HFFc6 (cell line): ENCODE measurements at regions not wholly inside any gene's neighbourhood (a gene's known extent, or its start where the extent isn't known, plus 50 kb on each side); places are given as distances from the start of the nearest gene placed in this dataset.
A peak's percentile ranks its signal among the peaks of the same experiment; 100 is the strongest.

Experiments used
- DNase-seq: peaks from one replicate; pipeline ENCODE4 v3.0.0-alpha.2; 2018
- H3K27ac Mint-ChIP-seq: 2 replicates; pipeline ENCODE4 v1.8.0; 2020; ENCODE audit warnings: mild to moderate bottlenecking, mixed read lengths
- H3K27me3 Mint-ChIP-seq: 2 replicates; pipeline ENCODE4 v1.8.0; 2021; ENCODE audit warnings: mild to moderate bottlenecking, moderate library complexity, mixed read lengths; ENCODE audit not compliant: insufficient read depth
- H3K36me3 Mint-ChIP-seq: 2 replicates; pipeline ENCODE4 v1.8.0; 2021; ENCODE audit warnings: low read depth, mixed read lengths
- H3K4me1 Mint-ChIP-seq: 2 replicates; pipeline ENCODE4 v1.8.0; 2020; ENCODE audit warnings: low read depth, mixed read lengths
- H3K4me3 Mint-ChIP-seq: 2 replicates; pipeline ENCODE4 v1.8.0; 2020; ENCODE audit warnings: mild to moderate bottlenecking, moderate library complexity, mixed read lengths
- H3K9me3 Mint-ChIP-seq: 2 replicates; pipeline ENCODE4 v1.8.0; 2020; ENCODE audit warnings: mild to moderate bottlenecking, mixed read lengths
- CTCF ChIP-seq: fragments of 200-600 bp; sonication (generic); IDR thresholded peaks from 2 replicates; pipeline ENCODE4 v1.5.0; 2021; ENCODE audit warnings: antibody characterized with exemption, mild to moderate bottlenecking

GRCh38 chr13:73299787-73300186, 241.0 kb downstream of the KLF5 start:
- H3K27me3 Mint-ChIP-seq: no peaks in the 10 kb centered on the region
- H3K36me3 Mint-ChIP-seq: no peaks in the 10 kb centered on the region
- H3K27ac Mint-ChIP-seq: peak overlapping the region; percentile 42; the same call in 1 of the 2 replicates
- H3K9me3 Mint-ChIP-seq: no peaks in the 10 kb centered on the region
- TF ChIP-seq CTCF: no peak
- DNase-seq: no peak
- no peak overlapping the region for H3K4me3 Mint-ChIP-seq
- H3K4me1 Mint-ChIP-seq: peaks cover 24% of the 10 kb centered on the region

- no peak for TF ChIP-seq CTCF
- H3K27ac Mint-ChIP-seq: no peak overlapping the region
- no peak for DNase-seq
- no peaks in the 10 kb centered on the region; the same call in 1 of the 2 replicates for H3K4me1 Mint-ChIP-seq
- no peak overlapping the region for H3K4me3 Mint-ChIP-seq
- peaks cover 2% of the 10 kb centered on the region; the same call in 1 of the 2 replicates for H3K27me3 Mint-ChIP-seq
- no peaks in the 10 kb centered on the region for H3K9me3 Mint-ChIP-seq
- H3K36me3 Mint-ChIP-seq: no peaks in the 10 kb centered on the region
These were observed 235.2 kb downstream of the KLF5 start for GRCh38 chr13:73293913-73294523.

GRCh38 chr13:73292127-73292526, 233.3 kb downstream of the KLF5 start:
- Mint-ChIP-seq H3K4me1 (peaks cover 11% of the 10 kb centered on the region; the same call in 1 of the 2 replicates), H3K9me3 (no peaks in the 10 kb centered on the region), H3K27me3 (peaks cover 2% of the 10 kb centered on the region; the same call in 1 of the 2 replicates), H3K4me3 (no peak overlapping the region), H3K27ac (no peak overlapping the region), H3K36me3 (no peaks in the 10 kb centered on the region)
- no peak for TF ChIP-seq CTCF
- DNase-seq: no peak

GRCh38 chr13:73290844-73291243, 232.0 kb downstream of the KLF5 start:
- no peaks in the 10 kb centered on the region for H3K9me3 Mint-ChIP-seq
- no peak for DNase-seq
- no peak for TF ChIP-seq CTCF
- peaks cover 11% of the 10 kb centered on the region; the same call in 1 of the 2 replicates for H3K4me1 Mint-ChIP-seq
- no peaks in the 10 kb centered on the region for H3K36me3 Mint-ChIP-seq
- H3K27ac Mint-ChIP-seq: no peak overlapping the region
- H3K27me3 Mint-ChIP-seq: peaks cover 2% of the 10 kb centered on the region; the same call in 1 of the 2 replicates
- no peak overlapping the region for H3K4me3 Mint-ChIP-seq

GRCh38 chr13:73288596-73288995, 229.8 kb downstream of the KLF5 start:
- Mint-ChIP-seq H3K27me3 (peaks cover 2% of the 10 kb centered on the region; the same call in 1 of the 2 replicates), H3K27ac (no peak overlapping the region), H3K36me3 (no peaks in the 10 kb centered on the region), H3K4me1 (peaks cover 11% of the 10 kb centered on the region; the same call in 1 of the 2 replicates), H3K4me3 (no peak overlapping the region), H3K9me3 (no peaks in the 10 kb centered on the region)
- TF ChIP-seq CTCF: no peak
- DNase-seq: no peak
